Endometrial microvascular endothelial cells (primary cell): ENCODE measurements at regions not wholly inside any gene's neighbourhood (a gene's known extent, or its start where the extent isn't known, plus 50 kb on each side); places are given as distances from the start of the nearest gene placed in this dataset.

Experiments used
- in situ Hi-C: cut with HindIII; loops from 2 replicates; pipeline ENCODE4 v1.10.0; 2017; ENCODE audit warnings: low sequenced_read_pairs, low pct_unique_long_range_greater_than_20kb; ENCODE audit errors: inconsistent ontology term

GRCh38 chr11:95595973-95596489 is 193.6 kb downstream of the FAM76B start:
- in situ Hi-C loops: no loop called here

GRCh38 chr11:95595541-95595940 is 194.0 kb downstream of the FAM76B start:
- in situ Hi-C loops: no loop called here

- in situ Hi-C loops: no loop called here
Measured at GRCh38 chr11:95593111-95593510, 196.5 kb downstream of the FAM76B start.

DNA sequence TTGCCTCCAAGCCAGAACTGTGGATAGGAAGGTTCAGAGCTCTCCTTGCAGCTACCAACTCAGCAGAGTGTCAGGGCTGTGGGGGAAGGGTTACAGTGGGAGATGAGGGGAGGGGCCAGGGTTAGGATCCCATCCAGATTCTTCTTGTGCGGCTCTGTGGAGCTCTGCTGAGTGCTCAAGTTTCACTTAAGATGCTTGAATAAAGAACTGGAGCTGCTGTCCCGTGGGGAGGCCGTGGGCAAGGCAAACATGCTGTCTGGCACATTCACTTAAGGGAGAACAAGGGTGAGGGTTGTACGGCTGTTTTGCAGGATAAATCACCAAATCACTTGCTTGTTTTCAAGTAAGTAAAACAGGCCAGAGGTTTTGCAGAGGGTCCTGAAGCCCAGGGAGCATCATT is 197.1 kb downstream of the FAM76B start:
- in situ Hi-C loops: no loop called here

GRCh38 chr11:95589893-95590612 is 199.5 kb downstream of the FAM76B start:
- in situ Hi-C loops: no loop called here

- in situ Hi-C loops: no loop called here
Measured at GRCh38 chr11:95588821-95589220, 200.8 kb downstream of the FAM76B start.

DNA sequence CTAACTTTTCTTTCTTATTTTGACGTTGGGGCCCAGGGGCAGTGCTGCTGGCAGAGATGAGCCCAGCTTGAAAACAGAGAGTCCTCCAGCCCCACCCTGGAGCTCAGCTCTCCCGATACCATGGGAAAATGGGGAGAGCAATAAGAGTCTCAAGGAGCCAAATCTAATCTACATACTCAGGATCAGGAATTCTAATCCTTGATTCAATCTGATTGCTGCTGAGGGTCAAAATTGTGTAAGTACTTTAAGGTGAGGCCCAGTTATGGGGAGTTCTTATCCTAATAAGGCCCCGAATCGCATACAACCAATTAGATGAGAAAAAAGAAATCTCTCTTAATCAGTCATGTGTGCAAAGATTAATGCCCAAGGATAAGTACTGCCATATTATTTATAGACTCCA is 202.9 kb downstream of the FAM76B start:
- in situ Hi-C loops: no loop called here

GRCh38 chr11:95586155-95586554 is 203.4 kb downstream of the FAM76B start:
- in situ Hi-C loops: no loop called here

- in situ Hi-C loops: no loop called here
Measured at GRCh38 chr11:95585752-95586077, 203.9 kb downstream of the FAM76B start.

GRCh38 chr11:95585069-95585751 is 204.4 kb downstream of the FAM76B start:
- in situ Hi-C loops: no loop called here

GRCh38 chr11:95584589-95584988 is 205.0 kb downstream of the FAM76B start:
- in situ Hi-C loops: no loop called here

DNA sequence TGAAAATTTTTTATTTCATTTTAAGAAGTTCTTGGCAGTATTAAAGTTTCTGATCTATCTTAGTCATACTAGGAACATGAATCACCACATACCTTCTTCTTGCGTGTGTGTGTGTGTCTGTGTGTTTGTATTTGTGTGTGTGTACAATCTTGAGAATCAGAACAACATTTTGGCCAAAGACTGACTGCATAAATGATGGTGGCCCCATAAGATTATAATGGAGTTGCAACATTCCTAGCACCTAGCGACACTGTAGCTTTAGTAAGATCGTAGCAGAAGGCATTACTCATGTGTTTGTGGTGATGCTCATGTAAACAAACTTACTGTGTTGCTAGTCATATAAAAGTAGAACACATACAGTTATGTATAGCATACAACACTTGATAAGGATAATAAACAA is 205.4 kb downstream of the FAM76B start:
- in situ Hi-C loops: no loop called here

GRCh38 chr11:95577716-95578460 is 211.7 kb downstream of the FAM76B start:
- in situ Hi-C loops: no loop called here

DNA sequence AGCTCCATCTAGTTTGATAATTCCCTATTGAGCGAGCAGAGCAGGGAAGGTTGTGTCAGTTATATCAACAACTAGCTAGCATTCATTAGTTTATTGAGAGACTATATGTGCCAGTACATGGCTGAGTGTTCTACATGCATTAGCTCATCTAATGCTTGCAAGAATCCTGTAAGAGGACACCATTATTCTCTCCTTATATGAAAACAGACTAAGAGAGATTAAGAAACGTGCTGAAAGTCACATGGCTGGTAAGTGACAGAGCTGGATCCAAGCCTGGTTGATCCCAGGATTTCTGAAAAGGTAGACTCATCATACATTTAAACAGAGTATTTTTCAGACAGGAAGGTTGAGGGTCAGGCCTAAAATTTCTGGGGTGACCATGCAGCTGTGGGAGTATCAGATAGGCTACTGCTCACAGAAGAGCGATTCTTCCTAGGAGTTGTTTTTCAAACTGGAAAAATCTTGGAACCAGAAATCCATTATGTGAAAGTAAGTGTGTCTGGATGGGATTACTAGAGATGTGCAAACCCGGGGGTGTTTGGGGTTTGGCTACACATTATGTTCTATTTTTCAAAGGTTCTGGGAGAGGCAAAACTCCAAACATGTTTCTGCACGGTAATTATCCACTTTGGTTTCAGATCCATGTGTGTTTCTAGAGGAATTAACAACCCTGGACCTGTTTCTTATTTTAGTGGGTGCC is 213.3 kb downstream of the FAM76B start:
- in situ Hi-C loops: no loop called here

GRCh38 chr11:95575517-95575916 is 214.1 kb downstream of the FAM76B start:
- in situ Hi-C loops: no loop called here

- in situ Hi-C loops: no loop called here
Measured at GRCh38 chr11:95571718-95572260, 217.8 kb downstream of the FAM76B start.

- in situ Hi-C loops: no loop called here
Measured at GRCh38 chr11:95570845-95571244, 218.7 kb downstream of the FAM76B start.

DNA sequence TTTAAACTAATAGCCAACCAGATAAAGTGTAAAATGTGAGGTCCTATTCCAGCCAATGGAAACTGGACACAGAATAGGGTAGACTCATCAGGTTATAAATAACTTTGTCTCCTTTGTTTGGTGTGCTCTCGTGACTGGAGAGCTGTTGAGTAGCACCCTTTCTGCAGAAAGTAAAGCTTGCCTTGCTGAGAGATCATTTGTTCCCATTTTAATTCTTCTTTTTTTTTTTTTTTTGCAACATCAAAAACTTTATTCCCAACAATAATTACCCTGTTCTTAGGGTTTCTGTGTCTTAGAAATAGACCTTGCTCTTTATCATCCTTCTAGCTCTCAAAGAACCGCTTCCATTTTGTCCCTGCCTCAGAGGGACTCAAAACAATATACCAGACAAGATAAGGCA is 220.4 kb downstream of the FAM76B start:
- in situ Hi-C loops: no loop called here

GRCh38 chr11:95568281-95568680 is 221.3 kb downstream of the FAM76B start:
- in situ Hi-C loops: no loop called here
